GM23338 (cell line): ENCODE measurements at regions not wholly inside any gene's neighbourhood (a gene's known extent, or its start where the extent isn't known, plus 50 kb on each side); places are given as distances from the start of the nearest gene placed in this dataset.

Source experiments
- ATAC-seq: fragments of 200-7000 bp; cut with Tn5 transposase; 3 replicates; pipeline ENCODE4 v1.9.1; 2020
- DNase-seq: peaks from one replicate; pipeline ENCODE4 v3.0.0-alpha.2; 2015; ENCODE audit warnings: low spot score
- H2AFZ ChIP-seq: fragments of 200-600 bp; sonication (generic); 2 replicates; pipeline ENCODE4 v1.8.0; 2016; ENCODE audit warnings: antibody characterized with exemption, mild to moderate bottlenecking, moderate library complexity
- H3F3A ChIP-seq: fragments of 200-600 bp; sonication (generic); replicated peaks from 2 replicates; pipeline ENCODE4 v1.8.0; 2017; ENCODE audit warnings: antibody characterized with exemption, mixed run types, low read depth
- H3K27ac ChIP-seq: fragments of 200-600 bp; sonication (generic); 2 replicates; pipeline ENCODE4 v1.6.1; 2016; ENCODE audit warnings: low read depth
- H3K27me3 ChIP-seq: fragments of 200-600 bp; sonication (generic); 2 replicates; pipeline ENCODE4 v1.8.0; 2016; ENCODE audit warnings: mild to moderate bottlenecking, mixed run types, moderate library complexity; ENCODE audit not compliant: insufficient read depth
- H3K36me3 ChIP-seq: fragments of 200-600 bp; sonication (generic); 2 replicates; pipeline ENCODE4 v1.8.0; 2016; ENCODE audit warnings: mild to moderate bottlenecking; ENCODE audit not compliant: insufficient read depth
- H3K4me1 ChIP-seq: fragments of 200-600 bp; sonication (generic); 2 replicates; pipeline ENCODE4 v1.8.0; 2016; ENCODE audit warnings: mild to moderate bottlenecking, moderate library complexity; ENCODE audit not compliant: insufficient read depth
- H3K4me2 ChIP-seq: fragments of 200-600 bp; sonication (generic); 2 replicates; pipeline ENCODE4 v1.7.1; 2017; ENCODE audit warnings: mixed run types
- H3K4me3 ChIP-seq: fragments of 200-600 bp; sonication (generic); 2 replicates; pipeline ENCODE4 v1.6.1; 2016; ENCODE audit warnings: mixed run types
- H3K79me2 ChIP-seq: fragments of 200-600 bp; sonication (generic); replicated peaks from 2 replicates; pipeline ENCODE4 v1.8.0; 2017; ENCODE audit warnings: mild to moderate bottlenecking; ENCODE audit not compliant: insufficient read depth
- H3K9me2 ChIP-seq: fragments of 200-600 bp; sonication (generic); 2 replicates; pipeline ENCODE4 v1.8.0; 2017; ENCODE audit not compliant: insufficient read depth
- H4K20me1 ChIP-seq: fragments of 200-600 bp; sonication (generic); replicated peaks from 2 replicates; pipeline ENCODE4 v1.8.0; 2017; ENCODE audit warnings: mild to moderate bottlenecking; ENCODE audit not compliant: insufficient read depth
- H3K27ac Mint-ChIP-seq: 2 replicates; pipeline ENCODE4 v1.8.0; 2020; ENCODE audit warnings: inconsistent platforms, mild to moderate bottlenecking, moderate library complexity, mixed read lengths
- H3K27me3 Mint-ChIP-seq: 3 replicates; pipeline ENCODE4 v1.8.0; 2022; ENCODE audit warnings: low read depth, mild to moderate bottlenecking, moderate library complexity, mixed read lengths, inconsistent platforms; ENCODE audit not compliant: insufficient read depth, poor library complexity
- H3K36me3 Mint-ChIP-seq: 3 replicates; pipeline ENCODE4 v1.8.0; 2021; ENCODE audit warnings: low read depth, mild to moderate bottlenecking, inconsistent platforms, moderate library complexity, mixed read lengths
- H3K4me1 Mint-ChIP-seq: 3 replicates; pipeline ENCODE4 v1.8.0; 2020; ENCODE audit warnings: mild to moderate bottlenecking, inconsistent platforms, mixed read lengths
- H3K4me3 Mint-ChIP-seq: 3 replicates; pipeline ENCODE4 v1.8.0; 2021; ENCODE audit warnings: moderate library complexity, mild to moderate bottlenecking, inconsistent platforms, mixed read lengths
- H3K9me3 Mint-ChIP-seq: 3 replicates; pipeline ENCODE4 v1.8.0; 2020; ENCODE audit warnings: moderate library complexity, mild to moderate bottlenecking, inconsistent platforms, mixed read lengths
- NANOG ChIP-seq: IDR thresholded peaks from 2 replicates; pipeline ENCODE4 v1.6.1; 2016; ENCODE audit warnings: antibody characterized with exemption, borderline replicate concordance
- ZNF331 ChIP-seq: fragments of 250-450 bp; sonication (Bioruptor Pico); IDR thresholded peaks from 2 replicates; pipeline ENCODE4 v1.5.0; 2020; ENCODE audit warnings: low read depth, mild to moderate bottlenecking, moderate library complexity
- TF ChIP-seq, protein P1 (sequence below): fragments of 250-450 bp; sonication (Bioruptor Pico); IDR thresholded peaks from 2 replicates; pipeline ENCODE4 v1.5.0; 2020; ENCODE audit warnings: mild to moderate bottlenecking, moderate library complexity
- TF ChIP-seq, protein P2 (sequence below): IDR thresholded peaks from 2 replicates; pipeline ENCODE4 v1.6.1; 2016; ENCODE audit warnings: antibody characterized with exemption

DNA sequence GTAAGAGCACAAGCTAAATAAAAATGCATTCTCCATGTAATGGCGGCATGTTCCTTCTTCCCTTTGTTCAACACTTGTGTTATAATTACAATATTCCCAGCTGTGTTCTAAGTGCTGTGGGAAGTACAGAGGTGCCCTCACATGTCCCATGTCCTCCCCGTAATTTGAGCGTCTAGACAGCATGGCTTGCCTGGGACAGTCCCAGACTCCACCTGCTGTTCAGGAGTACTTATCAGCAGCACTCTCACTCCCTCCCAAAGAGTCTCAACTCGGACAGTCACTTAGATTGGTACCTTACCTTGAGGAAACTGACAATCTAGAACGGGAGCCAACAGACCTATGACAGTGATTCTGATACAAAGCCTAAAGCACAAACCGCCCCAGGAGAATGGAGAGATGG, 370.5 kb downstream of the EIPR1 start (continued):
- TF ChIP-seq, protein P1, sequence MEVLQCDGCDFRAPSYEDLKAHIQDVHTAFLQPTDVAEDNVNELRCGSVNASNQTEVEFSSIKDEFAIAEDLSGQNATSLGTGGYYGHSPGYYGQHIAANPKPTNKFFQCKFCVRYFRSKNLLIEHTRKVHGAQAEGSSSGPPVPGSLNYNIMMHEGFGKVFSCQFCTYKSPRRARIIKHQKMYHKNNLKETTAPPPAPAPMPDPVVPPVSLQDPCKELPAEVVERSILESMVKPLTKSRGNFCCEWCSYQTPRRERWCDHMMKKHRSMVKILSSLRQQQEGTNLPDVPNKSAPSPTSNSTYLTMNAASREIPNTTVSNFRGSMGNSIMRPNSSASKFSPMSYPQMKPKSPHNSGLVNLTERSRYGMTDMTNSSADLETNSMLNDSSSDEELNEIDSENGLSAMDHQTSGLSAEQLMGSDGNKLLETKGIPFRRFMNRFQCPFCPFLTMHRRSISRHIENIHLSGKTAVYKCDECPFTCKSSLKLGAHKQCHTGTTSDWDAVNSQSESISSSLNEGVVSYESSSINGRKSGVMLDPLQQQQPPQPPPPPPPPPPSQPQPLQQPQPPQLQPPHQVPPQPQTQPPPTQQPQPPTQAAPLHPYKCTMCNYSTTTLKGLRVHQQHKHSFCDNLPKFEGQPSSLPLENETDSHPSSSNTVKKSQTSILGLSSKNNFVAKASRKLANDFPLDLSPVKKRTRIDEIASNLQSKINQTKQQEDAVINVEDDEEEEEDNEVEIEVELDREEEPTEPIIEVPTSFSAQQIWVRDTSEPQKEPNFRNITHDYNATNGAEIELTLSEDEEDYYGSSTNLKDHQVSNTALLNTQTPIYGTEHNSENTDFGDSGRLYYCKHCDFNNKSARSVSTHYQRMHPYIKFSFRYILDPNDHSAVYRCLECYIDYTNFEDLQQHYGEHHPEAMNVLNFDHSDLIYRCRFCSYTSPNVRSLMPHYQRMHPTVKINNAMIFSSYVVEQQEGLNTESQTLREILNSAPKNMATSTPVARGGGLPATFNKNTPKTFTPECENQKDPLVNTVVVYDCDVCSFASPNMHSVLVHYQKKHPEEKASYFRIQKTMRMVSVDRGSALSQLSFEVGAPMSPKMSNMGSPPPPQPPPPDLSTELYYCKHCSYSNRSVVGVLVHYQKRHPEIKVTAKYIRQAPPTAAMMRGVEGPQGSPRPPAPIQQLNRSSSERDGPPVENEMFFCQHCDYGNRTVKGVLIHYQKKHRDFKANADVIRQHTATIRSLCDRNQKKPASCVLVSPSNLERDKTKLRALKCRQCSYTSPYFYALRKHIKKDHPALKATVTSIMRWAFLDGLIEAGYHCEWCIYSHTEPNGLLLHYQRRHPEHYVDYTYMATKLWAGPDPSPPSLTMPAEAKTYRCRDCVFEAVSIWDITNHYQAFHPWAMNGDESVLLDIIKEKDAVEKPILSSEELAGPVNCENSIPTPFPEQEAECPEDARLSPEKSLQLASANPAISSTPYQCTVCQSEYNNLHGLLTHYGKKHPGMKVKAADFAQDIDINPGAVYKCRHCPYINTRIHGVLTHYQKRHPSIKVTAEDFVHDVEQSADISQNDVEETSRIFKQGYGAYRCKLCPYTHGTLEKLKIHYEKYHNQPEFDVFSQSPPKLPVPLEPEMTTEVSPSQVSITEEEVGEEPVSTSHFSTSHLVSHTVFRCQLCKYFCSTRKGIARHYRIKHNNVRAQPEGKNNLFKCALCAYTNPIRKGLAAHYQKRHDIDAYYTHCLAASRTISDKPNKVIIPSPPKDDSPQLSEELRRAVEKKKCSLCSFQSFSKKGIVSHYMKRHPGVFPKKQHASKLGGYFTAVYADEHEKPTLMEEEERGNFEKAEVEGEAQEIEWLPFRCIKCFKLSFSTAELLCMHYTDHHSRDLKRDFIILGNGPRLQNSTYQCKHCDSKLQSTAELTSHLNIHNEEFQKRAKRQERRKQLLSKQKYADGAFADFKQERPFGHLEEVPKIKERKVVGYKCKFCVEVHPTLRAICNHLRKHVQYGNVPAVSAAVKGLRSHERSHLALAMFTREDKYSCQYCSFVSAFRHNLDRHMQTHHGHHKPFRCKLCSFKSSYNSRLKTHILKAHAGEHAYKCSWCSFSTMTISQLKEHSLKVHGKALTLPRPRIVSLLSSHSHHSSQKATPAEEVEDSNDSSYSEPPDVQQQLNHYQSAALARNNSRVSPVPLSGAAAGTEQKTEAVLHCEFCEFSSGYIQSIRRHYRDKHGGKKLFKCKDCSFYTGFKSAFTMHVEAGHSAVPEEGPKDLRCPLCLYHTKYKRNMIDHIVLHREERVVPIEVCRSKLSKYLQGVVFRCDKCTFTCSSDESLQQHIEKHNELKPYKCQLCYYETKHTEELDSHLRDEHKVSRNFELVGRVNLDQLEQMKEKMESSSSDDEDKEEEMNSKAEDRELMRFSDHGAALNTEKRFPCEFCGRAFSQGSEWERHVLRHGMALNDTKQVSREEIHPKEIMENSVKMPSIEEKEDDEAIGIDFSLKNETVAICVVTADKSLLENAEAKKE (CRISPR knock-in tag), result no peak
- no peak for TF ChIP-seq NANOG

DNA sequence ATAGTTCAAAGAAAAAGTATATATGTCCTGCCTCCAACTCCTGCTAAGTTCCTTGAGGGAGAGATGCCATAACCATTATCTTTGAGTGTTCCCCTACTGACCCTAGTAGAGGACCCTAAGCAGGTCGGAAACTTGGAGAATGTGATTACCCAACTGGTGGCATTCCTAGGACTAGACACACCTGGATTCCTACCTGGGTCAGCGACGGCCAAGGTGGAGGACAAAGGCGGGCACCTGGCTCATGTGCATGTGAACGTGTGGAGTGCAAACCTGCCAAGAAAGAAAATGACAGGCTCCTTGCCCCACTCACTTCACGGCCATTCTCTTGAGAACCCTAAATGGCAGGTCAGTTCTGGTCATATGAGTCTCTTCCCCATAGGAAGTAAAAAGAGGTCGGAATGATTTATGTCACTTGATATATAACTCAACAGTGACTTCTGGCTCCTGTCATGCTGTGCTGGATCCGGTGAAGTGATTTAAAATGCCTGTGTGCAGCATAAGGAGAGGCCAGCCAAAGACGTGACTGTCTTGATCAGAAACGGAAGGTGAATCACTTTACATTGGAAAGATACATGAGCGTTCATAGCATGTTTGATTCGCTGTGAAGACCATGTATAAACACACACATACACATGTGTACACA, 371.6 kb downstream of the EIPR1 start:
- Mint-ChIP-seq H3K27me3 (peaks cover 1% of the 10 kb centered on the region), H3K9me3 (no peaks in the 10 kb centered on the region), H3K36me3 (no peaks in the 10 kb centered on the region), H3K4me3 (no peak overlapping the region), H3K4me1 (peaks cover 7% of the 10 kb centered on the region; the same call in 2 of the 3 replicates), H3K27ac (no peak overlapping the region)
- no peak overlapping the region for H3K4me2 ChIP-seq
- no peak overlapping the region for H3K4me3 ChIP-seq
- H3K27me3 ChIP-seq, result no peaks in the 10 kb centered on the region
- DNase-seq (no peak), ATAC-seq (no peak)
- no peaks in the 10 kb centered on the region for H3K36me3 ChIP-seq
- no peaks in the 10 kb centered on the region for H3K4me1 ChIP-seq
- H3K79me2 ChIP-seq, result no peaks in the 10 kb centered on the region
- H3F3A ChIP-seq, result no peaks in the 10 kb centered on the region
- no peaks in the 10 kb centered on the region for H3K9me2 ChIP-seq
- H4K20me1 ChIP-seq, result no peaks in the 10 kb centered on the region
- no peak overlapping the region for H2AFZ ChIP-seq
- H3K27ac ChIP-seq, result no peak overlapping the region
- TF ChIP-seq ZNF331, result no peak
- TF ChIP-seq, protein P2, sequence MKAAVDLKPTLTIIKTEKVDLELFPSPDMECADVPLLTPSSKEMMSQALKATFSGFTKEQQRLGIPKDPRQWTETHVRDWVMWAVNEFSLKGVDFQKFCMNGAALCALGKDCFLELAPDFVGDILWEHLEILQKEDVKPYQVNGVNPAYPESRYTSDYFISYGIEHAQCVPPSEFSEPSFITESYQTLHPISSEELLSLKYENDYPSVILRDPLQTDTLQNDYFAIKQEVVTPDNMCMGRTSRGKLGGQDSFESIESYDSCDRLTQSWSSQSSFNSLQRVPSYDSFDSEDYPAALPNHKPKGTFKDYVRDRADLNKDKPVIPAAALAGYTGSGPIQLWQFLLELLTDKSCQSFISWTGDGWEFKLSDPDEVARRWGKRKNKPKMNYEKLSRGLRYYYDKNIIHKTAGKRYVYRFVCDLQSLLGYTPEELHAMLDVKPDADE, result no peak
- TF ChIP-seq, protein P1 (CRISPR knock-in tag), result no peak
- no peak for TF ChIP-seq NANOG
